NCI-H146 treated with DMSO at 0.1 percent for 48 hours (cell line): ENCODE measurements at regions not wholly inside any gene's neighbourhood (a gene's known extent, or its start where the extent isn't known, plus 50 kb on each side); places are given as distances from the start of the nearest gene placed in this dataset.

Experiments
- DNase-seq: peaks from one replicate; lab custom pipeline; 2025; ENCODE audit not compliant: unreplicated experiment; lab: John Stamatoyannopoulos, UW

DNA sequence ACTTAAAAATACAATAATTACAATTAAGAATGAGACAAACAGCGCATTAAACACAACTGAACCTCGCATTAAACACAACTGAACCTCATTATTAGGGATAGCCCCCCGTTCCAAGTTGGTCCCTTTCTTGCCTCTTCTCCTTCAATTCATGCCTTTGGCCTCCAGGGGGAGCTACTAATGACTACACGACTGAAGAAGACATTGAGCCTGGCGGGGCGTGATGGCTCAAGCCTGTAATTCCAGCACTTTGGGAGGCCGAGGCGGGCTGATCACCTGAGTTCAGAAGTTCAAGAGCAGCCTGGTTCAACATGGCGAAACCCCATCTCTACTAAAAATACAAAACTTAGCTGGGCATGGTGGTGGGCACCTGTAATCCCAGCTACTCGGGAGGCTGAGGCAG is 56.4 kb upstream of the NWD2 start:
- DNase-seq = no peak
